ENCODE measurements at regions not wholly inside any gene's neighbourhood (a gene's known extent, or its start where the extent isn't known, plus 50 kb on each side); places are given as distances from the start of the nearest gene placed in this dataset.

GRCh38 chr17:5798094-5798493 lies 213.8 kb upstream of the NLRP1 start:
- peaks cover 0 to 3% (median 0%) of the 10 kb centered on the region in 4 donors for H3K9me3 ChIP-seq
- TF ChIP-seq CTCF (IDR thresholded peaks at IDR 0.05) (no peak), POLR2A (IDR thresholded peaks at IDR 0.05) (no peak)
- no peaks in the 10 kb centered on the region for H3K36me3 ChIP-seq
- H3K27me3 ChIP-seq: no peaks in the 10 kb centered on the region
- no peaks in the 10 kb centered on the region for H3K4me1 ChIP-seq
- no peak for DNase-seq
- H3K4me3 ChIP-seq: no peak overlapping the region
- no peak overlapping the region for H3K27ac ChIP-seq

- no peak for DNase-seq
- TF ChIP-seq POLR2A (IDR thresholded peaks at IDR 0.05) (no peak), CTCF (IDR thresholded peaks at IDR 0.05) (no peak)
- no peaks in the 10 kb centered on the region for H3K36me3 ChIP-seq
- H3K27ac ChIP-seq: no peak overlapping the region
- H3K9me3 ChIP-seq: no peaks in the 10 kb centered on the region
- no peaks in the 10 kb centered on the region for H3K27me3 ChIP-seq
- H3K4me3 ChIP-seq: no peak overlapping the region
- no peaks in the 10 kb centered on the region for H3K4me1 ChIP-seq
Measured at GRCh38 chr17:5800131-5800530, 215.8 kb upstream of the NLRP1 start.

GRCh38 chr17:5800646-5801045 lies 216.3 kb upstream of the NLRP1 start:
- Histone ChIP-seq H3K27me3 (no peaks in the 10 kb centered on the region), H3K4me3 (no peak overlapping the region), H3K36me3 (no peaks in the 10 kb centered on the region), H3K27ac (no peak overlapping the region), H3K9me3 (no peaks in the 10 kb centered on the region), H3K4me1 (no peaks in the 10 kb centered on the region)
- TF ChIP-seq POLR2A (IDR thresholded peaks at IDR 0.05): no peak
- TF ChIP-seq CTCF (IDR thresholded peaks at IDR 0.05): no peak
- DNase-seq: no peak

- no peak overlapping the region for H3K4me3 ChIP-seq
- DNase-seq: no peak
- peaks cover 0 to 10% (median 2%) of the 10 kb centered on the region in 4 donors for H3K9me3 ChIP-seq
- H3K4me1 ChIP-seq: no peaks in the 10 kb centered on the region
- H3K36me3 ChIP-seq: no peaks in the 10 kb centered on the region
- no peaks in the 10 kb centered on the region for H3K27me3 ChIP-seq
- no peak overlapping the region for H3K27ac ChIP-seq
- no peak for TF ChIP-seq CTCF (IDR thresholded peaks at IDR 0.05)
- TF ChIP-seq POLR2A (IDR thresholded peaks at IDR 0.05): no peak
Measured at GRCh38 chr17:5804251-5804650, 219.9 kb upstream of the NLRP1 start.

- H3K9me3 ChIP-seq: peaks cover 0 to 22% (median 7%) of the 10 kb centered on the region in 4 donors
- TF ChIP-seq CTCF (IDR thresholded peaks at IDR 0.05) (no peak), POLR2A (IDR thresholded peaks at IDR 0.05) (no peak)
- no peaks in the 10 kb centered on the region for H3K36me3 ChIP-seq
Measured at GRCh38 chr17:5809056-5809455, 224.7 kb upstream of the NLRP1 start.

GRCh38 chr17:5809580-5810188 lies 225.4 kb upstream of the NLRP1 start:
- TF ChIP-seq POLR2A (IDR thresholded peaks at IDR 0.05) (no peak), CTCF (IDR thresholded peaks at IDR 0.05) (no peak)
- Histone ChIP-seq H3K9me3 (peaks cover 0 to 22% (median 7%) of the 10 kb centered on the region in 4 donors), H3K4me1 (no peaks in the 10 kb centered on the region), H3K4me3 (no peak overlapping the region), H3K36me3 (no peaks in the 10 kb centered on the region), H3K27me3 (no peaks in the 10 kb centered on the region), H3K27ac (no peak overlapping the region)
- no peak for DNase-seq

More at GRCh38 chr17:5809056-5809455, 224.7 kb upstream of the NLRP1 start:
- no peak for DNase-seq
- H3K27ac ChIP-seq: no peak overlapping the region
- no peaks in the 10 kb centered on the region for H3K27me3 ChIP-seq
- H3K4me1 ChIP-seq: no peaks in the 10 kb centered on the region
- no peak overlapping the region for H3K4me3 ChIP-seq

All from Peyer's patch (tissue), 4 donors.